ENCODE measurements at regions not wholly inside any gene's neighbourhood (a gene's known extent, or its start where the extent isn't known, plus 50 kb on each side); places are given as distances from the start of the nearest gene placed in this dataset.

GRCh38 chr18:44589693-44590355 is 90.9 kb upstream of the SETBP1 start:
- no peaks in the 10 kb centered on the region for H3K27me3 ChIP-seq (replicated peaks; ENCODE audit: control insufficient read depth, insufficient read depth, low read length)
- no peak for DNase-seq (ENCODE audit: extremely low read depth, insufficient read length)
- no peak for TF ChIP-seq CTCF (IDR thresholded peaks at IDR 0.05; ENCODE audit: insufficient read depth, low read length, poor library complexity, severe bottlenecking)
- no peaks in the 10 kb centered on the region for H3K36me3 ChIP-seq (ENCODE audit: control insufficient read depth, insufficient read depth, low read length)
- no peak overlapping the region for H3K4me3 ChIP-seq (replicated peaks; ENCODE audit: low read depth, low read length)

DNA sequence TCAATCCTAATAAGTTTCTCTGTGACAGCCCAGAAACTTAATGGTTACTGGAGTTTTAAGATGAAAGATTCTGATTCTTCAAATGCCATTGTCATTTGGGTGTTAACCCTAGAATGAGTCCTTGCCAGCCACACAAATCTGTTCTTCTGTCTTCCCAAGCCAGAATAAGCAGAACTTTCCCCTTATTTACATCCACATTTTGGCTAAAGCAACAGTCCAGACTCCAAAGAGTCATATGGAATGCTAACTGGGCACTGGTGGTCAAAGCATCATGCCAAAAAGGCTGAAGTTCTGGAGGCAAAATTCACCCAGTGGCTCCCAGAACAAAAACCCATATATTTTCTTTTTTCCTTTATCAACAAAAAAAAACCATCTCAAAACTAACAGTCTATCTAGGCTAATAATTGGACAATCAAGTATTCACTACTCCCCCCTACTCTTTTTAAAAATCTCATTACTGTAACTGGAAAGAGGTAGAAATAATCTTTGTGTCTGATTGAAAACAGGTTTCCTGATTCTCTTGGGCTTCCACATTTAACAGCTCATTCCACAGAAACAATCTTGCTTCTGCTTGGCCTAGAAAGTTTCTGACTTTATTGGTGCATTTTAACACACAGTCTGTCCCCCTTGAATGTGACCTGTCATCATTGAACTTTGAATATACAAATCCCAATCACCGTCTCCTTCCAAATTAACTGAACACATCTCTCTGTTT is 89.6 kb upstream of the SETBP1 start:
- no peak for DNase-seq (ENCODE audit: extremely low read depth, insufficient read length)
- H3K36me3 ChIP-seq (ENCODE audit: control insufficient read depth, insufficient read depth, low read length), result no peaks in the 10 kb centered on the region
- TF ChIP-seq CTCF (IDR thresholded peaks at IDR 0.05; ENCODE audit: insufficient read depth, low read length, poor library complexity, severe bottlenecking), result no peak
- no peaks in the 10 kb centered on the region for H3K27me3 ChIP-seq (replicated peaks; ENCODE audit: control insufficient read depth, insufficient read depth, low read length)
- no peak overlapping the region for H3K4me3 ChIP-seq (replicated peaks; ENCODE audit: low read depth, low read length)

GRCh38 chr18:44592639-44593038 is 88.0 kb upstream of the SETBP1 start:
- no peak for DNase-seq (ENCODE audit: extremely low read depth, insufficient read length)
- H3K4me3 ChIP-seq (replicated peaks; ENCODE audit: low read depth, low read length), result no peak overlapping the region
- no peak for TF ChIP-seq CTCF (IDR thresholded peaks at IDR 0.05; ENCODE audit: insufficient read depth, low read length, poor library complexity, severe bottlenecking)
- no peaks in the 10 kb centered on the region for H3K27me3 ChIP-seq (replicated peaks; ENCODE audit: control insufficient read depth, insufficient read depth, low read length)
- H3K36me3 ChIP-seq (ENCODE audit: control insufficient read depth, insufficient read depth, low read length), result no peaks in the 10 kb centered on the region

DNA sequence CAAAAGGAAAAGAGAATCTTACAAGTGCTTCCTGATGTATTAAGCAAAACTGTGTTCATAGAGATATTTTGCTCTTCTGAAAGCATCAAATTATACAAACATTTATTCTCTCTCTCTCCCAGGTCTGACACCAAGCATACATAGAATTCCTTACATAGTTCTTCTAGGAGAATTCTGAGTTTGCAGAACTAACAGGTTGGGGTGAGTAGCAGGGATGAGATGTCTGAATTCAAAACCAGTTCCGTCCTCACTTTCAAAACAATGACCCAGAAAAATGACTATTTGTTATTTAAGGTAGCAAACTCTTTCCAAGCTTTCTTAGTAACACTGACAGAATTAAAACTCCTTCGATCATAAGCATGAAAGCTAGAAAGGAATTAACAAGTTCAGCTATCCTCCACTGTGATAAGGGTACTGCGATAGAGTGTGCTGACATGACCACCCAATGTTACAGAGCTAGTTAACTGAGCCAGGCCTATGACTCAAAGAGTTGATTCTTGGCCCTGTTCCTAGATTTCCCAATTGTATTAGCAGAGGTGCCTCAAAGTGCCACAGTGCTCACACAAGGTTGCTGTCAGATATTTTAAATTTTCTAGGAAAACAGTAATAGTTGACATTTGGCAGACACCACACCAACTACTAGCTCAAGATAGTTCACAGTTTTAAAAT is 85.8 kb upstream of the SETBP1 start:
- no peaks in the 10 kb centered on the region for H3K27me3 ChIP-seq (replicated peaks; ENCODE audit: control insufficient read depth, insufficient read depth, low read length)
- no peak for TF ChIP-seq CTCF (IDR thresholded peaks at IDR 0.05; ENCODE audit: insufficient read depth, low read length, poor library complexity, severe bottlenecking)
- no peak overlapping the region for H3K4me3 ChIP-seq (replicated peaks; ENCODE audit: low read depth, low read length)
- no peaks in the 10 kb centered on the region for H3K36me3 ChIP-seq (ENCODE audit: control insufficient read depth, insufficient read depth, low read length)
- no peak for DNase-seq (ENCODE audit: extremely low read depth, insufficient read length)

GRCh38 chr18:44597797-44598196 is 82.9 kb upstream of the SETBP1 start:
- DNase-seq (ENCODE audit: extremely low read depth, insufficient read length), result no peak
- Histone ChIP-seq H3K36me3 (ENCODE audit: control insufficient read depth, insufficient read depth, low read length) (no peaks in the 10 kb centered on the region), H3K27me3 (replicated peaks; ENCODE audit: control insufficient read depth, insufficient read depth, low read length) (no peaks in the 10 kb centered on the region), H3K4me3 (replicated peaks; ENCODE audit: low read depth, low read length) (no peak overlapping the region)
- TF ChIP-seq CTCF (IDR thresholded peaks at IDR 0.05; ENCODE audit: insufficient read depth, low read length, poor library complexity, severe bottlenecking), result no peak

Data from GM06990 (cell line).